HEK293 (cell line): ENCODE measurements at regions not wholly inside any gene's neighbourhood (a gene's known extent, or its start where the extent isn't known, plus 50 kb on each side); places are given as distances from the start of the nearest gene placed in this dataset.

Experiments
- CTCF ChIA-PET: fragments of 350-600 bp; formaldehyde crosslinking; extraction: SDS; loops from one replicate; lab custom pipeline; 2021; ENCODE audit warnings: antibody characterized with exemption; lab: Yijun Ruan, JAX
- POLR2A ChIA-PET: fragments of 300-600 bp; formaldehyde crosslinking; extraction: SDS; loops from one replicate; lab custom pipeline; 2020; ENCODE audit warnings: antibody characterized with exemption, inconsistent platforms; lab: Yijun Ruan, JAX
- H3K27ac ChIP-seq: fragments of 200-500 bp; sonication (Bioruptor generic); 2 replicates; pipeline ENCODE4 v1.5.1; 2014; ENCODE audit warnings: low read depth, low read length, control low read depth, inconsistent platforms; ENCODE audit errors: extremely low read depth
- H3K36me3 ChIP-seq, 2 experiments: fragments of 200-500 bp in 1 of 2; sonication (Bioruptor generic) in 1 of 2; 1 replicate in 1 of 2; 2 replicates in 1 of 2; pipeline ENCODE4 v1.5.1; 2014 to 2017; ENCODE audit warnings: inconsistent platforms in 2 of 2, low read length in 2 of 2; ENCODE audit not compliant: control insufficient read depth in 2 of 2, insufficient read depth in 1 of 2
- H3K4me1 ChIP-seq: fragments of 200-500 bp; sonication (Bioruptor generic); 2 replicates; pipeline ENCODE4 v1.5.1; 2014; ENCODE audit warnings: mild to moderate bottlenecking, low read length, inconsistent platforms; ENCODE audit not compliant: control insufficient read depth, insufficient read depth
- H3K4me3 ChIP-seq: 2 replicates; pipeline ENCODE4 v1.5.1; 2011; ENCODE audit warnings: low read depth, mild to moderate bottlenecking, control low read depth, low read length, moderate library complexity
- H3K9me3 ChIP-seq: fragments of 200-500 bp; sonication (Bioruptor generic); 2 replicates; pipeline ENCODE4 v1.5.1; 2014; ENCODE audit warnings: low read depth, low read length, inconsistent platforms; ENCODE audit not compliant: control insufficient read depth, insufficient read depth
- HOXD13 ChIP-seq: sonication (generic); formaldehyde crosslinking; IDR thresholded peaks from 2 replicates; pipeline ENCODE4 v1.8.0; 2022; ENCODE audit warnings: missing genetic modification reagents, borderline replicate concordance
- MEIS1 ChIP-seq: sonication (generic); formaldehyde crosslinking; IDR thresholded peaks from 2 replicates; pipeline ENCODE4 v1.8.1; 2022; ENCODE audit warnings: missing genetic modification reagents, mild to moderate bottlenecking, borderline replicate concordance
- SETDB1 ChIP-seq: IDR thresholded peaks from one replicate; pipeline ENCODE4 v1.6.1; 2017; ENCODE audit warnings: mild to moderate bottlenecking, low read length, moderate library complexity, mixed read lengths; ENCODE audit not compliant: insufficient read length
- ZBTB1 ChIP-seq: fragments of 450-650 bp; formaldehyde crosslinking; IDR thresholded peaks from 2 replicates; pipeline ENCODE4 v1.5.1; 2016; ENCODE audit warnings: missing biosample characterization, missing genetic modification characterization
- ZFP37 ChIP-seq: fragments of 450-650 bp; formaldehyde crosslinking; IDR thresholded peaks from 2 replicates; pipeline ENCODE4 v1.5.1; 2016; ENCODE audit warnings: missing biosample characterization, missing genetic modification characterization
- ZFP41 ChIP-seq: fragments of 450-650 bp; formaldehyde crosslinking; IDR thresholded peaks from 2 replicates; pipeline ENCODE4 v1.5.1; 2016; ENCODE audit warnings: missing biosample characterization, missing genetic modification characterization, borderline replicate concordance
- ZNF121 ChIP-seq: fragments of 450-650 bp; formaldehyde crosslinking; IDR thresholded peaks from 2 replicates; pipeline ENCODE4 v1.5.1; 2016; ENCODE audit warnings: missing biosample characterization, missing genetic modification characterization
- ZNF155 ChIP-seq: fragments of 450-650 bp; formaldehyde crosslinking; IDR thresholded peaks from 2 replicates; pipeline ENCODE4 v1.5.1; 2016; ENCODE audit warnings: missing biosample characterization, missing genetic modification characterization
- ZNF175 ChIP-seq: fragments of 450-650 bp; formaldehyde crosslinking; IDR thresholded peaks from 2 replicates; pipeline ENCODE4 v1.5.1; 2016; ENCODE audit warnings: missing biosample characterization, missing genetic modification characterization
- ZNF23 ChIP-seq: fragments of 450-650 bp; formaldehyde crosslinking; IDR thresholded peaks from 2 replicates; pipeline ENCODE4 v1.5.1; 2016; ENCODE audit warnings: missing biosample characterization, missing genetic modification characterization, borderline replicate concordance
- ZNF37A ChIP-seq: fragments of 450-650 bp; IDR thresholded peaks from 2 replicates; pipeline ENCODE4 v1.5.1; 2018; ENCODE audit warnings: missing biosample characterization, missing genetic modification characterization
- ZNF529 ChIP-seq: fragments of 450-650 bp; formaldehyde crosslinking; IDR thresholded peaks from 2 replicates; pipeline ENCODE4 v1.5.1; 2017; ENCODE audit warnings: missing genetic modification characterization, missing biosample characterization; ENCODE audit not compliant: insufficient replicate concordance
- ZNF558 ChIP-seq: fragments of 450-650 bp; formaldehyde crosslinking; IDR thresholded peaks from 2 replicates; pipeline ENCODE4 v1.5.1; 2016; ENCODE audit warnings: missing biosample characterization, missing genetic modification characterization
- ZNF560 ChIP-seq: fragments of 450-650 bp; formaldehyde crosslinking; IDR thresholded peaks from 2 replicates; pipeline ENCODE4 v1.5.1; 2017; ENCODE audit warnings: missing biosample characterization, missing genetic modification characterization, borderline replicate concordance
- ZNF561 ChIP-seq: fragments of 450-650 bp; IDR thresholded peaks from 2 replicates; pipeline ENCODE4 v1.5.1; 2018; ENCODE audit warnings: missing biosample characterization, missing genetic modification characterization, borderline replicate concordance
- ZNF629 ChIP-seq: fragments of 450-650 bp; formaldehyde crosslinking; IDR thresholded peaks from 2 replicates; pipeline ENCODE4 v1.5.1; 2017; ENCODE audit warnings: missing biosample characterization, missing genetic modification characterization
- ZNF707 ChIP-seq: fragments of 450-650 bp; formaldehyde crosslinking; IDR thresholded peaks from 2 replicates; pipeline ENCODE4 v1.5.1; 2016; ENCODE audit warnings: missing biosample characterization, missing genetic modification characterization
- TF ChIP-seq, protein P1 (sequence below): fragments of 450-650 bp; formaldehyde crosslinking; IDR thresholded peaks from 2 replicates; pipeline ENCODE4 v1.5.1; 2016; ENCODE audit warnings: missing biosample characterization, missing genetic modification characterization, borderline replicate concordance
- TF ChIP-seq, protein P2 (sequence below): fragments of 450-650 bp; formaldehyde crosslinking; conservative IDR thresholded peaks from 2 replicates; pipeline ENCODE4 v1.5.1; 2016; ENCODE audit warnings: low read depth, missing biosample characterization, missing genetic modification characterization

DNA sequence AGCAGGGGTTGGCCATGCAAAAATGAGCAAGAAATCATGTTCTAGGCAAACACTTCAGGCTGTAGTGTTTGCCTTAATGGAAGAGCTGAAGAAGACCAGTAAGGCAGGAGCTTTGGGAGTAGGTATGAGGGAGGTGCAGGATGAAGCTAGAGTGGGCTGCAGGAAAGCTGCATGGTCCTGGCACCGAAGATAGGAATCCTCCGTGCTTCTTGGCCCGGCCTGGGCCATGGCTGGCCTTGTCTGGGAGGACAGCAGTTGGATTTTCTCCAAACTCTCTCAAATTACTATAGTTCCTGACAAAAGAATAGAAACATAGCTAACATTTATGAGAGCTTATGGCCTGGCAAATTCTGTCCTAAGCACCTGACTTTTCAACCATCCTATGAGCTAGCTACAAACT is 116.5 kb downstream of the UCHL1 start:
- no peak overlapping the region for H3K27ac ChIP-seq
- no peak for TF ChIP-seq SETDB1

DNA sequence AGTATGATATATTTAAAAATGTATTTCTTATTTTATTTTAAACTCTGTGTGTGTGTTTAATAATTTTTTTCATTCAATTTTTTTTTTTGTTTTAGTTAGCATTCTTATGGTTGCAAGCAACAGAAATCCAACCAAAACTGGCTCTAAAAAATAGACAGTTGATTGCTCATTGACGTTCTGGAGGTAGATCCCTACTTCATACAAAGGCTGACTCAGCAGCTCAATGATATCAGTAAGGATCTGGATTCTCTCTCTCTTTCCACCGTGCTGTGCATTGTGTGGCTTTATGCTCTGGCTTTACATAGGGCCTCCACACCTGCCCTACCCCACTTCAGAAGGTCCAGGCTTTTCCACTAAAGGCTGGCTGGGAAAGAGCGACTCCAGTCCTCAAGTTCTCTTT is 117.8 kb downstream of the UCHL1 start:
- Histone ChIP-seq H3K4me1 (0 out of 2 replicates have a peak, but pooled peaks cover 2% of the 10 kb centered on the region), H3K9me3 (no peaks in the 10 kb centered on the region), H3K4me3 (no peak overlapping the region), H3K36me3 (no peaks in the 10 kb centered on the region)
- ChIA-PET POLR2A (no interaction called here), CTCF (interaction anchor here (0.5 kb wide), 1 partner anchor 281 kb away, joined by 3 read pairs; no protein-coding TSS in a partner anchor)
- TF ChIP-seq ZNF560 (tag by site-specific recombination) (no peak), SETDB1 (no peak), ZNF121 (tag by site-specific recombination) (no peak), ZNF155 (tag by site-specific recombination) (no peak), ZNF561 (tag by site-specific recombination) (no peak), ZNF707 (tag by site-specific recombination) (no peak), ZFP41 (tag by site-specific recombination) (no peak), HOXD13 (no peak), ZFP37 (tag by site-specific recombination) (no peak), ZNF37A (tag by site-specific recombination) (no peak), ZNF23 (tag by site-specific recombination) (no peak), ZNF175 (tag by site-specific recombination) (no peak), ZNF629 (tag by site-specific recombination) (no peak), ZNF529 (tag by site-specific recombination) (no peak), ZNF558 (tag by site-specific recombination) (no peak), MEIS1 (CRISPR knock-in tag) (no peak), ZBTB1 (tag by site-specific recombination) (no peak)
- TF ChIP-seq, protein P1, sequence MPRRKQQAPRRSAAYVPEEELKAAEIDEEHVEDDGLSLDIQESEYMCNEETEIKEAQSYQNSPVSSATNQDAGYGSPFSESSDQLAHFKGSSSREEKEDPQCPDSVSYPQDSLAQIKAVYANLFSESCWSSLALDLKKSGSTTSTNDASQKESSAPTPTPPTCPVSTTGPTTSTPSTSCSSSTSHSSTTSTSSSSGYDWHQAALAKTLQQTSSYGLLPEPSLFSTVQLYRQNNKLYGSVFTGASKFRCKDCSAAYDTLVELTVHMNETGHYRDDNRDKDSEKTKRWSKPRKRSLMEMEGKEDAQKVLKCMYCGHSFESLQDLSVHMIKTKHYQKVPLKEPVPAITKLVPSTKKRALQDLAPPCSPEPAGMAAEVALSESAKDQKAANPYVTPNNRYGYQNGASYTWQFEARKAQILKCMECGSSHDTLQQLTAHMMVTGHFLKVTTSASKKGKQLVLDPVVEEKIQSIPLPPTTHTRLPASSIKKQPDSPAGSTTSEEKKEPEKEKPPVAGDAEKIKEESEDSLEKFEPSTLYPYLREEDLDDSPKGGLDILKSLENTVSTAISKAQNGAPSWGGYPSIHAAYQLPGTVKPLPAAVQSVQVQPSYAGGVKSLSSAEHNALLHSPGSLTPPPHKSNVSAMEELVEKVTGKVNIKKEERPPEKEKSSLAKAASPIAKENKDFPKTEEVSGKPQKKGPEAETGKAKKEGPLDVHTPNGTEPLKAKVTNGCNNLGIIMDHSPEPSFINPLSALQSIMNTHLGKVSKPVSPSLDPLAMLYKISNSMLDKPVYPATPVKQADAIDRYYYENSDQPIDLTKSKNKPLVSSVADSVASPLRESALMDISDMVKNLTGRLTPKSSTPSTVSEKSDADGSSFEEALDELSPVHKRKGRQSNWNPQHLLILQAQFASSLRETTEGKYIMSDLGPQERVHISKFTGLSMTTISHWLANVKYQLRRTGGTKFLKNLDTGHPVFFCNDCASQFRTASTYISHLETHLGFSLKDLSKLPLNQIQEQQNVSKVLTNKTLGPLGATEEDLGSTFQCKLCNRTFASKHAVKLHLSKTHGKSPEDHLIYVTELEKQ (tag by site-specific recombination): no peak
- TF ChIP-seq, protein P2, sequence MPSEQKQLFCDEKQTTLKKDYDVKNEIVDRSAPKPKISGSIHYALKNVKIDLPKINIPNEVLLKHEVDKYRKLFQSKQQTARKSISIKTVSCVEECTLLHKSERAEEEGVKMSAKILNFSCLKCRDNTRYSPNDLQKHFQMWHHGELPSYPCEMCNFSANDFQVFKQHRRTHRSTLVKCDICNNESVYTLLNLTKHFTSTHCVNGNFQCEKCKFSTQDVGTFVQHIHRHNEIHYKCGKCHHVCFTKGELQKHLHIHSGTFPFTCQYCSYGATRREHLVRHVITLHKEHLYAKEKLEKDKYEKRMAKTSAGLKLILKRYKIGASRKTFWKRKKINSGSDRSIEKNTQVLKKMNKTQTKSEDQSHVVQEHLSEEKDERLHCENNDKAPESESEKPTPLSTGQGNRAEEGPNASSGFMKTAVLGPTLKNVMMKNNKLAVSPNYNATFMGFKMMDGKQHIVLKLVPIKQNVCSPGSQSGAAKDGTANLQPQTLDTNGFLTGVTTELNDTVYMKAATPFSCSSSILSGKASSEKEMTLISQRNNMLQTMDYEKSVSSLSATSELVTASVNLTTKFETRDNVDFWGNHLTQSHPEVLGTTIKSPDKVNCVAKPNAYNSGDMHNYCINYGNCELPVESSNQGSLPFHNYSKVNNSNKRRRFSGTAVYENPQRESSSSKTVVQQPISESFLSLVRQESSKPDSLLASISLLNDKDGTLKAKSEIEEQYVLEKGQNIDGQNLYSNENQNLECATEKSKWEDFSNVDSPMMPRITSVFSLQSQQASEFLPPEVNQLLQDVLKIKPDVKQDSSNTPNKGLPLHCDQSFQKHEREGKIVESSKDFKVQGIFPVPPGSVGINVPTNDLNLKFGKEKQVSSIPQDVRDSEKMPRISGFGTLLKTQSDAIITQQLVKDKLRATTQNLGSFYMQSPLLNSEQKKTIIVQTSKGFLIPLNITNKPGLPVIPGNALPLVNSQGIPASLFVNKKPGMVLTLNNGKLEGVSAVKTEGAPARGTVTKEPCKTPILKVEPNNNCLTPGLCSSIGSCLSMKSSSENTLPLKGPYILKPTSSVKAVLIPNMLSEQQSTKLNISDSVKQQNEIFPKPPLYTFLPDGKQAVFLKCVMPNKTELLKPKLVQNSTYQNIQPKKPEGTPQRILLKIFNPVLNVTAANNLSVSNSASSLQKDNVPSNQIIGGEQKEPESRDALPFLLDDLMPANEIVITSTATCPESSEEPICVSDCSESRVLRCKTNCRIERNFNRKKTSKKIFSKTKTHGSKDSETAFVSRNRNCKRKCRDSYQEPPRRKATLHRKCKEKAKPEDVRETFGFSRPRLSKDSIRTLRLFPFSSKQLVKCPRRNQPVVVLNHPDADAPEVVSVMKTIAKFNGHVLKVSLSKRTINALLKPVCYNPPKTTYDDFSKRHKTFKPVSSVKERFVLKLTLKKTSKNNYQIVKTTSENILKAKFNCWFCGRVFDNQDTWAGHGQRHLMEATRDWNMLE (tag by site-specific recombination): no peak
- TF ChIP-seq, all 188 proteins: peak for 0
- no peak overlapping the region for H3K27ac ChIP-seq

More for the DNA sequence above, 116.5 kb downstream of the UCHL1 start:
- POLR2A ChIA-PET: interaction anchor here (1.0 kb wide), 1 partner anchor 12 kb away, joined by 3 read pairs; no protein-coding TSS in a partner anchor
- H3K36me3 ChIP-seq: no peaks in the 10 kb centered on the region
- H3K4me1 ChIP-seq: 0 out of 2 replicates have a peak, but pooled peaks cover 2% of the 10 kb centered on the region
- no peak overlapping the region for H3K4me3 ChIP-seq
- H3K9me3 ChIP-seq: no peaks in the 10 kb centered on the region
- CTCF ChIA-PET: no interaction called here
